H1 (cell line): ENCODE measurements at regions not wholly inside any gene's neighbourhood (a gene's known extent, or its start where the extent isn't known, plus 50 kb on each side); places are given as distances from the start of the nearest gene placed in this dataset.

Source experiments
- CTCF ChIA-PET: fragments of 300-600 bp; sonication (Branson Sonifier 250); formaldehyde crosslinking; loops from one replicate; lab custom pipeline; 2021; ENCODE audit not compliant: partially characterized antibody; lab: Charles Lee
- POLR2A ChIA-PET: fragments of 300-600 bp; sonication (Branson Sonifier 250); formaldehyde crosslinking; loops from one replicate; lab custom pipeline; 2021; ENCODE audit warnings: inconsistent platforms; ENCODE audit not compliant: partially characterized antibody; lab: Charles Lee
- DNase-seq, 2 experiments: peaks; one replicate each; pipeline versions ENCODE4 v3.0.0 to v3.0.0-alpha.2; 2010 to 2022; ENCODE audit warnings: low spot score in 2 of 2, low read depth in 1 of 2, mixed read lengths in 1 of 2
- FAIRE-seq: peaks from 2 replicates; lab custom pipeline; 2011; peaks lifted over from hg19 to GRCh38; lab: Jason Lieb, UNC
- H2AFZ ChIP-seq: 2 replicates; pipeline ENCODE4 v1.8.1; 2012; ENCODE audit warnings: low read length, inconsistent platforms
- H2AK5ac ChIP-seq: 2 replicates; pipeline ENCODE4 v1.6.1; 2013; ENCODE audit warnings: low read depth, low read length
- H2BK120ac ChIP-seq: replicated peaks from 2 replicates; pipeline ENCODE3; 2013; ENCODE audit warnings: low read depth, low read length, inconsistent platforms
- H2BK12ac ChIP-seq: 2 replicates; pipeline ENCODE4 v1.6.1; 2013; ENCODE audit warnings: low read depth, low read length
- H2BK15ac ChIP-seq: 2 replicates; pipeline ENCODE4 v1.6.1; 2013; ENCODE audit warnings: low read length
- H2BK20ac ChIP-seq: 2 replicates; pipeline ENCODE4 v1.6.1; 2013; ENCODE audit warnings: low read length
- H2BK5ac ChIP-seq: 2 replicates; pipeline ENCODE4 v1.6.1; 2013; ENCODE audit warnings: low read depth, low read length
- H3K14ac ChIP-seq: 2 replicates; pipeline ENCODE4 v1.6.1; 2013; ENCODE audit warnings: inconsistent platforms; ENCODE audit not compliant: insufficient read length
- H3K18ac ChIP-seq: 2 replicates; pipeline ENCODE4 v1.6.1; 2013; ENCODE audit warnings: low read length; ENCODE audit errors: extremely low read depth
- H3K23ac ChIP-seq: 2 replicates; pipeline ENCODE4 v1.6.1; 2013; ENCODE audit warnings: inconsistent platforms; ENCODE audit not compliant: insufficient read length
- H3K23me2 ChIP-seq: 2 replicates; pipeline ENCODE4 v1.6.1; 2013; ENCODE audit warnings: low read depth, low read length
- H3K27ac ChIP-seq: 2 replicates; pipeline ENCODE4 v1.6.1; 2011; ENCODE audit warnings: low read depth, low read length, inconsistent platforms
- H3K27me3 ChIP-seq, 4 experiments: replicated peaks in 1 of 4; 1 replicate in 1 of 4; 2 replicates in 3 of 4; pipeline versions ENCODE4 v1.6.1 to v1.8.1; 2011 to 2013; ENCODE audit warnings: low read length in 3 of 4, mild to moderate bottlenecking in 3 of 4, inconsistent platforms in 2 of 4, mixed read lengths in 2 of 4, moderate library complexity in 1 of 4; ENCODE audit not compliant: control insufficient read depth in 3 of 4, insufficient read depth in 3 of 4; ENCODE audit errors: extremely low read depth in 1 of 4
- H3K36me3 ChIP-seq, 4 experiments: 2 replicates each; pipeline versions ENCODE4 v1.6.1 to v1.8.1; 2011 to 2013; ENCODE audit warnings: mild to moderate bottlenecking in 4 of 4, low read length in 3 of 4, moderate library complexity in 2 of 4, control low read depth in 1 of 4, inconsistent platforms in 1 of 4; ENCODE audit not compliant: insufficient read depth in 4 of 4, control insufficient read depth in 2 of 4
- H3K4ac ChIP-seq: replicated peaks from 2 replicates; pipeline ENCODE3; 2013; ENCODE audit warnings: low read length, low read depth, mixed read lengths, inconsistent platforms; ENCODE audit not compliant: insufficient read length
- H3K4me1 ChIP-seq, 4 experiments: replicated peaks in 1 of 4; 1 replicate in 1 of 4; 2 replicates in 3 of 4; pipeline versions ENCODE4 v1.6.1 to v1.8.1; 2011 to 2013; ENCODE audit warnings: low read length in 3 of 4, inconsistent platforms in 2 of 4, mixed read lengths in 1 of 4; ENCODE audit not compliant: insufficient read depth in 4 of 4, control insufficient read depth in 3 of 4
- H3K4me2 ChIP-seq, 2 experiments: 2 replicates each; pipeline versions ENCODE4 v1.6.1 to v1.8.1; 2011 to 2013; ENCODE audit warnings: low read depth in 2 of 2, low read length in 2 of 2, control low read depth in 1 of 2, inconsistent platforms in 1 of 2, mild to moderate bottlenecking in 1 of 2; ENCODE audit not compliant: insufficient read depth in 1 of 2
- H3K4me3 ChIP-seq, 4 experiments: fragments of 200-600, 300-600 bp in 1 of 4; sonication (generic), shearing (Covaris generic), sonication (Bioruptor Twin) in 1 of 4; 2 replicates each; pipeline versions ENCODE4 v1.5.1 to v1.8.1; 2011 to 2016; ENCODE audit warnings: low read length in 4 of 4, low read depth in 3 of 4, control low read depth in 2 of 4, inconsistent platforms in 2 of 4, mild to moderate bottlenecking in 2 of 4, mixed read lengths in 1 of 4, moderate library complexity in 1 of 4; ENCODE audit not compliant: insufficient read depth in 2 of 4; ENCODE audit errors: extremely low read depth in 1 of 4
- H3K56ac ChIP-seq: replicated peaks from 2 replicates; pipeline ENCODE3; 2013; ENCODE audit warnings: low read depth, mild to moderate bottlenecking, mixed read lengths, low read length, inconsistent platforms; ENCODE audit not compliant: insufficient read length
- H3K79me1 ChIP-seq: 2 replicates; pipeline ENCODE4 v1.6.1; 2013; ENCODE audit warnings: low read depth, low read length, control low read depth
- H3K79me2 ChIP-seq, 2 experiments: 2 replicates each; pipeline versions ENCODE4 v1.6.1 to v1.8.1; 2012 to 2013; ENCODE audit warnings: low read length in 2 of 2, mild to moderate bottlenecking in 2 of 2, inconsistent platforms in 1 of 2; ENCODE audit not compliant: insufficient read depth in 2 of 2, control insufficient read depth in 1 of 2
- H3K9ac ChIP-seq, 4 experiments: replicated peaks in 1 of 4; 1 replicate in 1 of 4; 2 replicates in 3 of 4; pipeline versions ENCODE4 v1.6.1 to v1.8.1; 2011 to 2013; ENCODE audit warnings: low read depth in 3 of 4, low read length in 3 of 4, control low read depth in 2 of 4, mild to moderate bottlenecking in 2 of 4, moderate library complexity in 2 of 4, inconsistent platforms in 1 of 4; ENCODE audit errors: extremely low read depth in 1 of 4
- H3K9me3 ChIP-seq, 2 experiments: 2 replicates each; pipeline versions ENCODE4 v1.6.1 to v1.8.1; 2012 to 2013; ENCODE audit warnings: mild to moderate bottlenecking in 2 of 2, moderate library complexity in 2 of 2, control low read depth in 1 of 2, inconsistent platforms in 1 of 2, low read depth in 1 of 2, low read length in 1 of 2, mixed read lengths in 1 of 2; ENCODE audit not compliant: insufficient read depth in 2 of 2
- H4K20me1 ChIP-seq, 2 experiments: replicated peaks in 1 of 2; 2 replicates each; pipeline versions ENCODE3 to v1.8.1; 2011 to 2013; ENCODE audit warnings: inconsistent platforms in 2 of 2, low read length in 2 of 2, mild to moderate bottlenecking in 1 of 2; ENCODE audit not compliant: insufficient read depth in 2 of 2, control insufficient read depth in 1 of 2
- H4K5ac ChIP-seq: 2 replicates; pipeline ENCODE4 v1.6.1; 2013; ENCODE audit warnings: low read length, low read depth, mixed read lengths, inconsistent platforms; ENCODE audit not compliant: insufficient read length
- H4K8ac ChIP-seq: 2 replicates; pipeline ENCODE4 v1.8.0; 2013; ENCODE audit warnings: mild to moderate bottlenecking, moderate library complexity, low read length, inconsistent platforms; ENCODE audit not compliant: insufficient read depth; ENCODE audit errors: extremely low read depth
- H4K91ac ChIP-seq: replicated peaks from 2 replicates; pipeline ENCODE3; 2013; ENCODE audit warnings: low read length, mixed read lengths, inconsistent platforms; ENCODE audit not compliant: insufficient read length
- ASH2L ChIP-seq: fragments of 200-600, 300-600 bp; sonication (generic); IDR thresholded peaks from one replicate; pipeline ENCODE4 v1.7.1; 2017; ENCODE audit warnings: low read length
- CREB1 ChIP-seq: IDR thresholded peaks from 2 replicates; pipeline ENCODE4 v1.6.1; 2012; ENCODE audit warnings: inconsistent platforms
- EGR1 ChIP-seq: IDR thresholded peaks from 2 replicates; pipeline ENCODE4 v1.6.1; 2011; ENCODE audit warnings: low read depth, low read length, borderline replicate concordance
- HDAC6 ChIP-seq: IDR thresholded peaks from one replicate; pipeline ENCODE4 v1.7.1; 2012; ENCODE audit warnings: low read depth, mild to moderate bottlenecking, inconsistent platforms, low read length, moderate library complexity
- JUND ChIP-seq: IDR thresholded peaks from 2 replicates; pipeline ENCODE4 v1.6.1; 2011; ENCODE audit warnings: mild to moderate bottlenecking, improper control_type of control experiment, low read length
- POLR2AphosphoS5 ChIP-seq: IDR thresholded peaks from 2 replicates; pipeline ENCODE4 v1.6.1; 2011; ENCODE audit warnings: low read depth, low read length
- RAD21 ChIP-seq, 2 experiments: IDR thresholded peaks in 1 of 2; conservative IDR thresholded peaks in 1 of 2; 2 replicates each; pipeline ENCODE4 v1.6.1; 2011; ENCODE audit warnings: low read depth in 2 of 2, low read length in 2 of 2, improper control_type of control experiment in 1 of 2, inconsistent platforms in 1 of 2, mild to moderate bottlenecking in 1 of 2, moderate library complexity in 1 of 2
- RFX5 ChIP-seq: IDR thresholded peaks from 2 replicates; pipeline ENCODE4 v1.6.1; 2011; ENCODE audit warnings: low read depth, low read length, improper control_type of control experiment, borderline replicate concordance
- RXRA ChIP-seq: IDR thresholded peaks from 2 replicates; pipeline ENCODE4 v1.6.1; 2011; ENCODE audit warnings: low read depth, mild to moderate bottlenecking, low read length, moderate library complexity; ENCODE audit not compliant: insufficient read depth
- SRF ChIP-seq: IDR thresholded peaks from 2 replicates; pipeline ENCODE4 v1.6.1; 2011; ENCODE audit warnings: mild to moderate bottlenecking, low read depth, low read length, moderate library complexity
- TAF1 ChIP-seq: IDR thresholded peaks from 2 replicates; pipeline ENCODE4 v1.6.1; 2011; ENCODE audit warnings: mild to moderate bottlenecking, low read depth, low read length
- TAF7 ChIP-seq: optimal IDR thresholded peaks from 2 replicates; pipeline ENCODE3; 2011; ENCODE audit warnings: low read depth, mild to moderate bottlenecking, inconsistent platforms, low read length, moderate library complexity, borderline replicate concordance
- WGBS, 2 experiments: shearing (Covaris generic) in 1 of 2; methylation state at CpG; one replicate each; pipeline versions ENCODE4 v1.1.6 to v1.1.7; 2013 to 2015; ENCODE audit warnings: low lambda C conversion rate in 2 of 2, mixed read lengths in 2 of 2, inconsistent platforms in 1 of 2, low coverage in 1 of 2, missing lambda C conversion rate in 1 of 2; ENCODE audit not compliant: insufficient replicate concordance in 2 of 2, insufficient coverage in 1 of 2, insufficient read length in 1 of 2; ENCODE audit errors: extremely low coverage in 1 of 2, missing lambda C conversion rate in 1 of 2; 5-methylcytosine and 5-hydroxymethylcytosine counted together
- TF ChIP-seq, protein P1 (sequence below): IDR thresholded peaks from 2 replicates; pipeline ENCODE4 v1.6.1; 2011; ENCODE audit warnings: low read depth, mild to moderate bottlenecking, low read length; ENCODE audit not compliant: insufficient read depth

DNA sequence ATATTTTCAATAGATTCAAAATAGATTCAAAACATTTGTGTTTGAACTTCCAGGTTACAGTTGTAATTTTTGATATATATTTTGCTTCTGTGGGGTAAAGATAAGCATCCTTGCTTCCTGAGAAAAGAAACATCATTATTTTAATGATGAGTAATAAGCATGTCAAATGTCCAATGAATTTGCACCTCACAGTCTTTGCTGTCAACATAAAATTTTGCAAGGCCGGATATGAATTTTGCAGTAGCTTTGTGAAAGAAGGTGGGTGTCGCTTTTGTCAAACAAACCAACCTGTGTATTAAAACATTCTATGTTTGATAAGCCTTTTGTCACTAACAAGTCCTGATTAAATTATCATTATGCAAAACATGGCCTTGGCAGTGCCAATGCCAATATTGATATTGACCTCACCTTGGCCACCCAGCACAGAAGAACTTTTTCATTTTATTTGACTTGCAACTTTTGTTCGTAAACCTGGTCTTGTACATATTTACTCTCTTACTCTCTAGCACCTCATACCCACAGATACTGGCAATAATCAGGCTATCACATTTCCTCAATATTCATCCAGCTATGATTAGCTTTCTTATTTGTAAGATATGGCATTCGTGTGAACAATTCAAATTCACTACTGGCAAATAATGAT lies 645.0 kb upstream of the KLF4 start:
- H3K4me2 ChIP-seq: no peak overlapping the region
- H2AFZ ChIP-seq: no peak overlapping the region
- H3K9ac ChIP-seq: no peak overlapping the region
- no peak overlapping the region for H4K91ac ChIP-seq
- ChIA-PET POLR2A (no interaction called here), CTCF (no interaction called here)
- H3K27me3 ChIP-seq: no peaks in the 10 kb centered on the region
- H3K23me2 ChIP-seq: no peaks in the 10 kb centered on the region
- no peaks in the 10 kb centered on the region for H4K20me1 ChIP-seq
- H3K36me3 ChIP-seq: no peaks in the 10 kb centered on the region
- H3K56ac ChIP-seq: no peak overlapping the region
- WGBS, 2 experiments: 93% methylated on average over 4 of the region's 4 CpGs; no CpG with 5 or more reads in 1 of the 2 experiments
- no peak overlapping the region for H3K4me3 ChIP-seq
- H3K79me2 ChIP-seq: no peaks in the 10 kb centered on the region
- H2BK20ac ChIP-seq: no peak overlapping the region
- no peak overlapping the region for H2AK5ac ChIP-seq
- no peak overlapping the region for H4K8ac ChIP-seq
- no peak overlapping the region for H3K4ac ChIP-seq
- H2BK12ac ChIP-seq: no peak overlapping the region
- no peak overlapping the region for H2BK5ac ChIP-seq
- H3K14ac ChIP-seq: no peak overlapping the region
- DNase-seq (no peak), FAIRE-seq (no peak)
- H3K9me3 ChIP-seq: no peaks in the 10 kb centered on the region
- H3K79me1 ChIP-seq: no peaks in the 10 kb centered on the region
- H3K23ac ChIP-seq: no peak overlapping the region
- no peak overlapping the region for H2BK15ac ChIP-seq
- H3K18ac ChIP-seq: no peak overlapping the region
- no peak overlapping the region for H2BK120ac ChIP-seq
- H3K27ac ChIP-seq: no peak overlapping the region
- no peak overlapping the region for H4K5ac ChIP-seq
- peaks cover 0 to 4% (median 0%) of the 10 kb centered on the region in 4 experiments; a peak in 2 of 7 replicates for H3K4me1 ChIP-seq
- TF ChIP-seq TAF7 (no peak), RXRA (no peak), EGR1 (no peak), TAF1 (no peak), ASH2L (no peak), JUND (no peak), RAD21 (IDR thresholded peaks at IDR 0.05 in 1 of 2, conservative IDR thresholded peaks at IDR 0.05 in 1 of 2; ENCODE audit: low read depth in 2 of 2, low read length in 2 of 2) (no peak), POLR2AphosphoS5 (no peak), CREB1 (no peak), SRF (no peak), RFX5 (no peak), HDAC6 (no peak)
- TF ChIP-seq, protein P1, sequence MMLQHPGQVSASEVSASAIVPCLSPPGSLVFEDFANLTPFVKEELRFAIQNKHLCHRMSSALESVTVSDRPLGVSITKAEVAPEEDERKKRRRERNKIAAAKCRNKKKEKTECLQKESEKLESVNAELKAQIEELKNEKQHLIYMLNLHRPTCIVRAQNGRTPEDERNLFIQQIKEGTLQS: no peak
